IMR-90 (cell line): ENCODE measurements at regions not wholly inside any gene's neighbourhood (a gene's known extent, or its start where the extent isn't known, plus 50 kb on each side); places are given as distances from the start of the nearest gene placed in this dataset.

Experiments used
- ATAC-seq: fragments of 200-7000 bp; cut with Tn5 transposase; 2 replicates; pipeline ENCODE4 v1.9.1; 2020; ENCODE audit warnings: low read depth, mild to moderate bottlenecking, moderate library complexity
- BruUV-seq: library from RNA; stranded (reverse); fragments of 400-500 nt; replicated peaks from 2 replicates; lab custom pipeline; 2021; lab: Mats Ljungman, UMichigan
- CTCF ChIA-PET: fragments of 300-600 bp; formaldehyde crosslinking; extraction: SDS; loops from one replicate; lab custom pipeline; 2021; ENCODE audit warnings: antibody characterized with exemption; lab: Yijun Ruan, JAX
- POLR2A ChIA-PET: fragments of 300-600 bp; sonication (Branson Sonifier 250); formaldehyde crosslinking; loops from one replicate; lab custom pipeline; 2022; ENCODE audit warnings: antibody characterized with exemption; ENCODE audit not compliant: unreplicated experiment; lab: Charles Lee
- DNase-seq: peaks from one replicate; pipeline ENCODE4 v3.0.0; 2013
- H2AFZ ChIP-seq: replicated peaks from 2 replicates; pipeline ENCODE3; 2013; ENCODE audit warnings: low read length, mild to moderate bottlenecking; ENCODE audit not compliant: poor library complexity
- H2AK5ac ChIP-seq: 2 replicates; pipeline ENCODE4 v1.6.1; 2013; ENCODE audit warnings: low read depth, low read length, inconsistent platforms
- H2AK9ac ChIP-seq: replicated peaks from 2 replicates; pipeline ENCODE3; 2013; ENCODE audit warnings: mild to moderate bottlenecking, low read depth, low read length, moderate library complexity; ENCODE audit not compliant: poor library complexity
- H2BK120ac ChIP-seq: 2 replicates; pipeline ENCODE4 v1.6.1; 2013; ENCODE audit warnings: low read depth, low read length, inconsistent platforms
- H2BK15ac ChIP-seq: 3 replicates; pipeline ENCODE4 v1.6.1; 2013; ENCODE audit warnings: low read depth, low read length, inconsistent platforms
- H2BK20ac ChIP-seq: 2 replicates; pipeline ENCODE4 v1.6.1; 2013; ENCODE audit warnings: low read depth, mild to moderate bottlenecking, inconsistent platforms, low read length, moderate library complexity
- H2BK5ac ChIP-seq: 2 replicates; pipeline ENCODE4 v1.6.1; 2013; ENCODE audit warnings: mild to moderate bottlenecking, low read depth, low read length, inconsistent platforms; ENCODE audit not compliant: poor library complexity, severe bottlenecking
- H3K14ac ChIP-seq: replicated peaks from 2 replicates; pipeline ENCODE4 v1.6.1; 2013; ENCODE audit warnings: low read depth, low read length, inconsistent platforms
- H3K18ac ChIP-seq: 2 replicates; pipeline ENCODE4 v1.6.1; 2013; ENCODE audit warnings: low read depth, low read length, control low read depth
- H3K23ac ChIP-seq: 2 replicates; pipeline ENCODE4 v1.6.1; 2013; ENCODE audit warnings: low read depth, low read length, inconsistent platforms
- H3K27ac ChIP-seq: 2 replicates; pipeline ENCODE4 v1.5.1; 2013; ENCODE audit warnings: mild to moderate bottlenecking, control low read depth, low read length; ENCODE audit not compliant: insufficient read depth
- H3K27me3 ChIP-seq: 2 replicates; pipeline ENCODE4 v1.6.1; 2013; ENCODE audit warnings: low read length; ENCODE audit not compliant: control insufficient read depth, insufficient read depth
- H3K36me3 ChIP-seq: 2 replicates; pipeline ENCODE4 v1.6.1; 2013; ENCODE audit warnings: low read length, mixed read lengths; ENCODE audit not compliant: control insufficient read depth, insufficient read depth
- H3K4ac ChIP-seq: 2 replicates; pipeline ENCODE4 v1.6.1; 2013; ENCODE audit warnings: low read depth, low read length, inconsistent platforms
- H3K4me1 ChIP-seq: 2 replicates; pipeline ENCODE4 v1.6.1; 2013; ENCODE audit warnings: low read length, mixed read lengths; ENCODE audit not compliant: control insufficient read depth, insufficient read depth
- H3K4me2 ChIP-seq: 2 replicates; pipeline ENCODE4 v1.6.1; 2013; ENCODE audit warnings: low read depth, mild to moderate bottlenecking, control low read depth, low read length, moderate library complexity
- H3K4me3 ChIP-seq: 2 replicates; pipeline ENCODE4 v1.5.1; 2013; ENCODE audit warnings: low read depth, mild to moderate bottlenecking, control low read depth, low read length, moderate library complexity; ENCODE audit not compliant: insufficient read depth
- H3K56ac ChIP-seq: 2 replicates; pipeline ENCODE4 v1.6.1; 2013; ENCODE audit warnings: low read length, inconsistent platforms; ENCODE audit not compliant: insufficient read depth; ENCODE audit errors: extremely low read depth
- H3K79me1 ChIP-seq, 2 experiments: 2 replicates each; pipeline ENCODE4 v1.6.1; 2013; ENCODE audit warnings: low read length in 2 of 2, inconsistent platforms in 1 of 2, low read depth in 1 of 2
- H3K9ac ChIP-seq: 2 replicates; pipeline ENCODE4 v1.6.1; 2013; ENCODE audit warnings: low read depth, low read length, control low read depth
- H3K9me1 ChIP-seq: 2 replicates; pipeline ENCODE4 v1.6.1; 2013; ENCODE audit warnings: low read length, inconsistent platforms; ENCODE audit not compliant: insufficient read depth
- H3K9me3 ChIP-seq: 2 replicates; pipeline ENCODE4 v1.6.1; 2013; ENCODE audit warnings: low read length; ENCODE audit not compliant: control insufficient read depth, insufficient read depth
- H4K20me1 ChIP-seq: 2 replicates; pipeline ENCODE4 v1.6.1; 2013; ENCODE audit warnings: low read length, inconsistent platforms; ENCODE audit not compliant: insufficient read depth
- H4K5ac ChIP-seq: 2 replicates; pipeline ENCODE4 v1.6.1; 2013; ENCODE audit warnings: mild to moderate bottlenecking, low read depth, low read length, control low read depth
- H4K8ac ChIP-seq, 2 experiments: 2 replicates each; pipeline ENCODE4 v1.6.1; 2013; ENCODE audit warnings: low read depth in 2 of 2, low read length in 2 of 2, control low read depth in 1 of 2, inconsistent platforms in 1 of 2
- H4K91ac ChIP-seq: 2 replicates; pipeline ENCODE4 v1.6.1; 2013; ENCODE audit warnings: low read depth, low read length, inconsistent platforms; ENCODE audit not compliant: insufficient read depth
- CHD1 ChIP-seq: IDR thresholded peaks from 2 replicates; pipeline ENCODE4 v1.6.1; 2012; ENCODE audit warnings: low read depth, low read length, improper control_type of control experiment
- MAZ ChIP-seq: IDR thresholded peaks from 2 replicates; pipeline ENCODE4 v1.6.1; 2012; ENCODE audit warnings: low read depth, mild to moderate bottlenecking, low read length, improper control_type of control experiment, moderate library complexity, borderline replicate concordance
- RAD21 ChIP-seq: IDR thresholded peaks from 2 replicates; pipeline ENCODE4 v1.6.1; 2012; ENCODE audit warnings: low read length, improper control_type of control experiment
- SMC3 ChIP-seq: fragments of 150-350 bp; IDR thresholded peaks from 2 replicates; pipeline ENCODE4 v1.6.1; 2016; ENCODE audit warnings: low read depth, mild to moderate bottlenecking, antibody characterized with exemption, low read length, moderate library complexity
- WGBS, 2 experiments: methylation state at CpG; one replicate each; pipeline versions ENCODE4 v1.1.5 to v1.1.7; 2013; ENCODE audit warnings: missing lambda C conversion rate in 2 of 2; ENCODE audit not compliant: insufficient read length in 1 of 2; ENCODE audit errors: extremely low coverage in 2 of 2; 5-methylcytosine and 5-hydroxymethylcytosine counted together
- dilution Hi-C: fragments of 300-500 bp; cut with HindIII; formaldehyde crosslinking; loops from one replicate; pipeline ENCODE4 v1.14.3; 2018; ENCODE audit warnings: low sequenced_read_pairs; ENCODE audit not compliant: unreplicated experiment
- in situ Hi-C: fragments of 300-500 bp; cut with MboI; formaldehyde crosslinking; loops from 3 replicates; pipeline ENCODE4 v1.14.3; 2019; ENCODE audit warnings: low sequenced_read_pairs, inconsistent platforms, mixed read lengths
- intact Hi-C: fragments of 100-400 bp; cut with micrococcal nuclease; formaldehyde crosslinking; loops from 2 replicates; pipeline ENCODE4 v1.10.0; 2022
- TF ChIP-seq, protein P1 (sequence below): fragments of 150-350 bp; IDR thresholded peaks from 2 replicates; pipeline ENCODE4 v1.6.1; 2017; ENCODE audit warnings: mild to moderate bottlenecking, antibody characterized with exemption, low read length, low read depth
- TF ChIP-seq, protein P2 (sequence below): conservative IDR thresholded peaks from 2 replicates; pipeline ENCODE4 v1.5.1; 2012; ENCODE audit warnings: mild to moderate bottlenecking, low read depth, low read length, improper control_type of control experiment

DNA sequence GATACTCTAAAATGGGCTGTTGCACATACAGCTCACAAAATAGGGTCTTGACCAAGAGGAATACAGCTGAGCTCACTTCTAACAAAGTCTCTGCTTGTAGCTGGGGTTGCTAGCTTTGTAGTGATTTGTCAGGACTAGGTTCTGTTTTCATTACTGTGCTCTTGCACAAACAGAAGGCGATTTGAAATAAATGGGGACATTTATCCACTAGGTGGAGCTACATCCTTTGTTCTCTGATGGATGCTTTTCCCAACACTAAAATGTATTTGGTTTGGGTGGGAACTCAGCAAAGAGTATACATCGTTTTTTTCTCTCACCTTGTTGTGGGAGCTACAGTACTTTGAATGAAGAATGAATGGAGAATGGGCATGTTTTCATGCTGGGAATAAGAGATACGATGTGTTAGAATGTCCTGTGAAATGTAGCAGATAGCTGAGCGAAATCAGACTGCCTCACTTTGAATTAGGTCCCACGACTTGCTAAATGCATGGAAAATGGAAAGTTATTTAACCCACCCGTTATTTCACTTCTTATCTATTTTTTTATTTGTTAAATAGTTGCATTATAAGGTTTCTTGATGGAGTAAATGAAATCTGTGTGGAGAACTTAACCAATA, 494.7 kb upstream of the MAP3K7 start:
- no peaks in the 10 kb centered on the region for H3K36me3 ChIP-seq
- TF ChIP-seq RAD21 (peak; percentile 71), CHD1 (no peak), SMC3 (peak; percentile 63), MAZ (no peak)
- TF ChIP-seq, protein P1, sequence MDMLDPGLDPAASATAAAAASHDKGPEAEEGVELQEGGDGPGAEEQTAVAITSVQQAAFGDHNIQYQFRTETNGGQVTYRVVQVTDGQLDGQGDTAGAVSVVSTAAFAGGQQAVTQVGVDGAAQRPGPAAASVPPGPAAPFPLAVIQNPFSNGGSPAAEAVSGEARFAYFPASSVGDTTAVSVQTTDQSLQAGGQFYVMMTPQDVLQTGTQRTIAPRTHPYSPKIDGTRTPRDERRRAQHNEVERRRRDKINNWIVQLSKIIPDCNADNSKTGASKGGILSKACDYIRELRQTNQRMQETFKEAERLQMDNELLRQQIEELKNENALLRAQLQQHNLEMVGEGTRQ: no peak
- TF ChIP-seq, protein P2, sequence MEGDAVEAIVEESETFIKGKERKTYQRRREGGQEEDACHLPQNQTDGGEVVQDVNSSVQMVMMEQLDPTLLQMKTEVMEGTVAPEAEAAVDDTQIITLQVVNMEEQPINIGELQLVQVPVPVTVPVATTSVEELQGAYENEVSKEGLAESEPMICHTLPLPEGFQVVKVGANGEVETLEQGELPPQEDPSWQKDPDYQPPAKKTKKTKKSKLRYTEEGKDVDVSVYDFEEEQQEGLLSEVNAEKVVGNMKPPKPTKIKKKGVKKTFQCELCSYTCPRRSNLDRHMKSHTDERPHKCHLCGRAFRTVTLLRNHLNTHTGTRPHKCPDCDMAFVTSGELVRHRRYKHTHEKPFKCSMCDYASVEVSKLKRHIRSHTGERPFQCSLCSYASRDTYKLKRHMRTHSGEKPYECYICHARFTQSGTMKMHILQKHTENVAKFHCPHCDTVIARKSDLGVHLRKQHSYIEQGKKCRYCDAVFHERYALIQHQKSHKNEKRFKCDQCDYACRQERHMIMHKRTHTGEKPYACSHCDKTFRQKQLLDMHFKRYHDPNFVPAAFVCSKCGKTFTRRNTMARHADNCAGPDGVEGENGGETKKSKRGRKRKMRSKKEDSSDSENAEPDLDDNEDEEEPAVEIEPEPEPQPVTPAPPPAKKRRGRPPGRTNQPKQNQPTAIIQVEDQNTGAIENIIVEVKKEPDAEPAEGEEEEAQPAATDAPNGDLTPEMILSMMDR: peak; percentile 68
- DNase-seq (peak; percentile 52), ATAC-seq (peak; percentile 59; the same call in 1 of the 2 replicates)
- H2AFZ ChIP-seq: no peak overlapping the region
- H3K14ac ChIP-seq: no peak overlapping the region
- no peak overlapping the region for H4K5ac ChIP-seq
- H2BK20ac ChIP-seq: no peak overlapping the region
- dilution Hi-C loops: no loop called here
- H3K9me1 ChIP-seq: no peaks in the 10 kb centered on the region
- H3K4me3 ChIP-seq: no peak overlapping the region
- ChIA-PET POLR2A (no interaction called here), CTCF (interaction anchor here (0.6 to 1.9 kb wide), 11 partner anchors 9 to 1562 kb away, joined by 3 to 7 read pairs (median 4); no protein-coding TSS in a partner anchor)
- no TSS peak for BruUV-seq
- no peak overlapping the region for H2AK5ac ChIP-seq
- no peak overlapping the region for H3K9ac ChIP-seq
- H2AK9ac ChIP-seq: no peak overlapping the region
- no peak overlapping the region for H4K91ac ChIP-seq
- WGBS, 2 experiments: no CpG with 5 or more reads among the region's 6 CpGs
- H3K27me3 ChIP-seq: no peaks in the 10 kb centered on the region
- no peak overlapping the region for H3K18ac ChIP-seq
- no peak overlapping the region for H3K27ac ChIP-seq
- H3K4me2 ChIP-seq: no peak overlapping the region
- peaks cover 2% of the 10 kb centered on the region; the same call in 1 of the 2 replicates for H3K4me1 ChIP-seq
- H3K23ac ChIP-seq: no peak overlapping the region
- no peaks in the 10 kb centered on the region for H4K20me1 ChIP-seq
- in situ Hi-C loops: no loop called here
- H3K79me1 ChIP-seq: no peaks in the 10 kb centered on the region
- no peak overlapping the region for H3K4ac ChIP-seq
- no peaks in the 10 kb centered on the region for H3K9me3 ChIP-seq
- no peak overlapping the region for H4K8ac ChIP-seq
- H3K56ac ChIP-seq: no peak overlapping the region
- no peak overlapping the region for H2BK120ac ChIP-seq
- intact Hi-C loops: loop anchor here (2.0 to 5.0 kb wide), 7 partner anchors 196 to 1696 kb away; no protein-coding TSS in a partner anchor
- H2BK5ac ChIP-seq: no peak overlapping the region
- no peak overlapping the region for H2BK15ac ChIP-seq
